Activated T-cell treated with anti-CD3 and anti-CD28 coated beads for 4 hours (primary cell): ENCODE measurements at regions not wholly inside any gene's neighbourhood (a gene's known extent, or its start where the extent isn't known, plus 50 kb on each side); places are given as distances from the start of the nearest gene placed in this dataset.

Experiments used
- DNase-seq: peaks from one replicate; pipeline ENCODE4 v3.0.0-alpha.2; 2020

GRCh38 chr10:131843881-131844284 lies 56.9 kb upstream of the PPP2R2D start:
- no peak for DNase-seq

- DNase-seq: no peak
Measured at GRCh38 chr10:131844529-131845084, 56.2 kb upstream of the PPP2R2D start.

- DNase-seq: no peak
Measured at GRCh38 chr10:131845505-131846239, 55.1 kb upstream of the PPP2R2D start.

GRCh38 chr10:131846240-131847101 lies 54.3 kb upstream of the PPP2R2D start:
- no peak for DNase-seq

- DNase-seq: no peak
Measured at GRCh38 chr10:131847241-131847783, 53.5 kb upstream of the PPP2R2D start.

- DNase-seq: no peak
Measured at GRCh38 chr10:131848296-131848695, 52.5 kb upstream of the PPP2R2D start.

GRCh38 chr10:131848741-131849590 lies 51.8 kb upstream of the PPP2R2D start:
- no peak for DNase-seq

- no peak for DNase-seq
Measured at GRCh38 chr10:131849591-131850382, 51.0 kb upstream of the PPP2R2D start.

- no peak for DNase-seq
Measured at GRCh38 chr10:131850383-131850870, 50.4 kb upstream of the PPP2R2D start.
